GM20000 (cell line): ENCODE measurements at regions not wholly inside any gene's neighbourhood (a gene's known extent, or its start where the extent isn't known, plus 50 kb on each side); places are given as distances from the start of the nearest gene placed in this dataset.
A peak's percentile ranks its signal among the peaks of the same experiment; 100 is the strongest.

Experiments used
- DNase-seq: peaks from one replicate; pipeline ENCODE4 v3.0.0; 2012; ENCODE audit warnings: low spot score
- CTCF ChIP-seq: IDR thresholded peaks from 2 replicates; pipeline ENCODE4 v1.5.1; 2012; ENCODE audit warnings: mild to moderate bottlenecking, control low read depth; ENCODE audit errors: extremely low read depth, missing control alignments

- TF ChIP-seq CTCF, result no peak
These were observed 191.1 kb downstream of the MAP2K6 start for GRCh38 chr17:69605571-69605970.

DNA sequence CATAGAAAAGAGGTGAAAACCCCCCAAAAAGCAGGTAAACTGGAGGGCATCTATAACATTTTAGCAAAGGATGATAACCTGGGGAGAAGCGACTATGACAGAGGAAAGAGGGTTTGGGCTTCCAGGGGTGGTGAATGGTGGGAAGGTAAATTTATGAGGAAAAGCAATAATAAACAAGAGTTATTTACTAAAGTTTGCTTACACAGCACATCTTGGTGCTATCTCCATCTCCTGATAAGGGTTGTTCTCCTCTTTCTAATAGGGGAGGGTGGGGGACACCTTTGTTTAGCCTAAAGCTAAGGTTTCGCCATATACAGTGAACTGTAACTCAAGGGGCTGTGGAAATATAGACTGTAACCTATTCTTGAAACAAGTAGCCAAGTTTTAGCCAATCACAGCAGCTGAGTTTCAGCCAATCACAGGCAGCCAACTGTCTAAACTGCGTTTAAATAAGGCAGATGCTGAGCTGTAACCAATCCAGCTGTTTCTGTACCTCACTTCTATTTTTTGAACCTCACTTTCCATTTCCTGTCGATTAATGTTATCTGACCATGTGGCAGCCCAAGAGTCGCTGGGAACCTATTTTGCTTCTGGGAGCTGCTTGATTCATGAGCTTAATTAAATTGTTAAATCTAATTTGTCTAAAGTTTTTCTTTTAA is 191.8 kb downstream of the MAP2K6 start:
- no peak for TF ChIP-seq CTCF
- DNase-seq, result no peak

More at GRCh38 chr17:69605571-69605970, 191.1 kb downstream of the MAP2K6 start:
- DNase-seq, result no peak

GRCh38 chr17:69607162-69607834 is 192.8 kb downstream of the MAP2K6 start:
- DNase-seq, result peak; percentile 54
- TF ChIP-seq CTCF, result peak; percentile 63

GRCh38 chr17:69608141-69608540 is 193.6 kb downstream of the MAP2K6 start:
- TF ChIP-seq CTCF, result no peak
- no peak for DNase-seq

- DNase-seq, result no peak
- TF ChIP-seq CTCF, result no peak
These were observed 194.4 kb downstream of the MAP2K6 start for GRCh38 chr17:69608808-69609472.

GRCh38 chr17:69609473-69610305 is 195.2 kb downstream of the MAP2K6 start:
- TF ChIP-seq CTCF, result peak; percentile 48
- no peak for DNase-seq

DNA sequence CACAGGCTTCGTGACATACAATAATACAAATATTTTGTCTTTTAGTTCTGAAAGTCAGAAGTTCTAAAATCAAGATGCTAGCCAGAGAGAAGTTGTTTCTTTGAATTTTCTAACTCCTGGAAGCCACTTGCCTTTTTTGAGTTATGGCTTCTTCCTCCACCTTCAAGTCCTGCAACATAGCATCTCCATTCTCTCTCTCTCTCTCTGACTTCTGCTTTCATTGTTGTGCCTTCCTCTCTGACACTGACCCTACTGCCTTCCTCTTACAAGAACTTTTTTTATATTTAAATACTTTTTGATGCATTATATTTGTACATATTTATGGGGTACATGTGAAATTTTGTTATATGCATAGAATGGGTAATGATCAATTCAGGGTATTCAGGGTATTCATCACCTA is 205.9 kb downstream of the MAP2K6 start:
- DNase-seq, result no peak
- no peak for TF ChIP-seq CTCF
